ENCODE measurements at regions not wholly inside any gene's neighbourhood (a gene's known extent, or its start where the extent isn't known, plus 50 kb on each side); places are given as distances from the start of the nearest gene placed in this dataset.
"Not testable (repeated sequence)": the region's sequence is repeated elsewhere in the genome, so short reads cannot be mapped to it uniquely, and the experiment has no call there.

GRCh38 chr11:112706863-112707262, 254.4 kb upstream of the NCAM1 start:
- no peak for DNase-seq (ENCODE audit: low spot score)

GRCh38 chr11:112714340-112714739, 246.9 kb upstream of the NCAM1 start:
- not testable (repeated sequence) for DNase-seq (ENCODE audit: low spot score)

- DNase-seq (ENCODE audit: low spot score), result no peak
Measured at GRCh38 chr11:112715056-112715455, 246.2 kb upstream of the NCAM1 start.

GRCh38 chr11:112718483-112718882, 242.7 kb upstream of the NCAM1 start:
- no peak for DNase-seq (ENCODE audit: low spot score)

- no peak for DNase-seq (ENCODE audit: low spot score)
Measured at GRCh38 chr11:112719736-112720525, 241.3 kb upstream of the NCAM1 start.

GRCh38 chr11:112722148-112722547, 239.1 kb upstream of the NCAM1 start:
- no peak for DNase-seq (ENCODE audit: low spot score)

- no peak for DNase-seq (ENCODE audit: low spot score)
Measured at GRCh38 chr11:112722876-112723275, 238.3 kb upstream of the NCAM1 start.

- no peak for DNase-seq (ENCODE audit: low spot score)
Measured at GRCh38 chr11:112723676-112724495, 237.3 kb upstream of the NCAM1 start.

GRCh38 chr11:112724496-112724790, 236.8 kb upstream of the NCAM1 start:
- no peak for DNase-seq (ENCODE audit: low spot score)

GRCh38 chr11:112725636-112726035, 235.6 kb upstream of the NCAM1 start:
- no peak for DNase-seq (ENCODE audit: low spot score)

GRCh38 chr11:112727341-112727841, 233.8 kb upstream of the NCAM1 start:
- no peak for DNase-seq (ENCODE audit: low spot score)

GRCh38 chr11:112728288-112728687, 232.9 kb upstream of the NCAM1 start:
- DNase-seq (ENCODE audit: low spot score), result no peak

- DNase-seq (ENCODE audit: low spot score), result no peak
Measured at GRCh38 chr11:112728716-112729115, 232.5 kb upstream of the NCAM1 start.

- DNase-seq (ENCODE audit: low spot score), result no peak
Measured at GRCh38 chr11:112730591-112730990, 230.6 kb upstream of the NCAM1 start.

- DNase-seq (ENCODE audit: low spot score), result no peak
Measured at GRCh38 chr11:112731538-112731937, 229.7 kb upstream of the NCAM1 start.

- no peak for DNase-seq (ENCODE audit: low spot score)
Measured at GRCh38 chr11:112732031-112732430, 229.2 kb upstream of the NCAM1 start.

- no peak for DNase-seq (ENCODE audit: low spot score)
Measured at GRCh38 chr11:112734207-112734606, 227.0 kb upstream of the NCAM1 start.

GRCh38 chr11:112735470-112735869, 225.8 kb upstream of the NCAM1 start:
- DNase-seq (ENCODE audit: low spot score), result no peak

GRCh38 chr11:112744041-112744440, 217.2 kb upstream of the NCAM1 start:
- DNase-seq (ENCODE audit: low spot score), result no peak

- no peak for DNase-seq (ENCODE audit: low spot score)
Measured at GRCh38 chr11:112745973-112746372, 215.2 kb upstream of the NCAM1 start.

GRCh38 chr11:112748252-112748651, 213.0 kb upstream of the NCAM1 start:
- no peak for DNase-seq (ENCODE audit: low spot score)

- DNase-seq (ENCODE audit: low spot score), result no peak
Measured at GRCh38 chr11:112748713-112749543, 212.3 kb upstream of the NCAM1 start.

Measured in hematopoietic multipotent progenitor cell treated with erythropoietin and hydrocortisone succinate and interleukin-3 and kit ligand, for 15 days (in vitro differentiated cells).